HCT116 (cell line): ENCODE measurements at regions not wholly inside any gene's neighbourhood (a gene's known extent, or its start where the extent isn't known, plus 50 kb on each side); places are given as distances from the start of the nearest gene placed in this dataset.

Experiments used
- ATAC-seq: fragments of 200-7000 bp; cut with Tn5 transposase; 2 replicates; pipeline ENCODE4 v1.9.1; 2020; ENCODE audit warnings: mild to moderate bottlenecking, moderate library complexity
- BruUV-seq: library from RNA; stranded (reverse); fragments of 400-500 nt; replicated peaks from 2 replicates; lab custom pipeline; 2021; lab: Mats Ljungman, UMichigan
- CTCF ChIA-PET: fragments of 300-600 bp; sonication (Branson Sonifier 250); formaldehyde crosslinking; loops from one replicate; lab custom pipeline; 2021; ENCODE audit warnings: antibody characterized with exemption; lab: Charles Lee
- POLR2A ChIA-PET: fragments of 300-600, 350-600 bp; sonication (Branson Sonifier 250); formaldehyde crosslinking; loops from one replicate; lab custom pipeline; 2021; ENCODE audit warnings: antibody characterized with exemption; lab: Charles Lee
- RAD21 ChIA-PET, 2 experiments: fragments of 300-600 bp; sonication (Branson Sonifier 250); formaldehyde crosslinking; loops; one replicate each; lab custom pipeline; 2023; ENCODE audit warnings: low total read pairs in 2 of 2; ENCODE audit not compliant: uncharacterized antibody in 2 of 2, unreplicated experiment in 2 of 2, low non-redundant PET in 1 of 2; lab: Charles Lee
- DNase-seq: peaks from one replicate; pipeline ENCODE4 v3.0.0-alpha.2; 2010; ENCODE audit warnings: low read depth, low spot score
- H2AFZ ChIP-seq: fragments of 200-600 bp; shearing (Covaris generic), sonication (generic); 2 replicates; pipeline ENCODE4 v1.6.1; 2017; ENCODE audit warnings: low read depth, mixed run types, mixed read lengths, antibody characterized with exemption, low read length; ENCODE audit not compliant: poor library complexity, severe bottlenecking
- H3K27ac ChIP-seq: 2 replicates; pipeline ENCODE4 v1.5.1; 2012; ENCODE audit warnings: low read depth, low read length
- H3K27me3 ChIP-seq: fragments of 200-600 bp; sonication (generic); 2 replicates; pipeline ENCODE4 v1.6.1; 2016; ENCODE audit warnings: mixed run types, low read length, mixed read lengths; ENCODE audit not compliant: insufficient read depth
- H3K36me3 ChIP-seq, 2 experiments: fragments of 200-500 bp in 1 of 2; fragments of 200-600 bp in 1 of 2; sonication (Bioruptor generic) in 1 of 2; sonication (generic) in 1 of 2; 2 replicates each; pipeline versions ENCODE4 v1.5.1 to v1.6.1; 2014 to 2016; ENCODE audit warnings: low read length in 2 of 2, inconsistent platforms in 1 of 2, mixed read lengths in 1 of 2, mixed run types in 1 of 2; ENCODE audit not compliant: insufficient read depth in 2 of 2, control insufficient read depth in 1 of 2
- H3K4me1 ChIP-seq, 2 experiments: fragments of 200-600 bp in 1 of 2; sonication (generic) in 1 of 2; 2 replicates each; pipeline versions ENCODE4 v1.5.1 to v1.6.1; 2012 to 2017; ENCODE audit warnings: low read length in 2 of 2, inconsistent platforms in 1 of 2, mild to moderate bottlenecking in 1 of 2, mixed read lengths in 1 of 2, mixed run types in 1 of 2, moderate library complexity in 1 of 2; ENCODE audit not compliant: insufficient read depth in 2 of 2, control insufficient read depth in 1 of 2
- H3K4me2 ChIP-seq: fragments of 200-600 bp; sonication (generic); 2 replicates; pipeline ENCODE4 v1.6.1; 2017; ENCODE audit warnings: mixed run types, low read length, mixed read lengths
- H3K4me3 ChIP-seq, 2 experiments: fragments of 200-600 bp in 1 of 2; sonication (generic) in 1 of 2; replicated peaks in 1 of 2; 2 replicates each; pipeline ENCODE4 v1.5.1; 2011 to 2016; ENCODE audit warnings: low read length in 2 of 2, control low read depth in 1 of 2, low read depth in 1 of 2, mild to moderate bottlenecking in 1 of 2, mixed read lengths in 1 of 2, mixed run types in 1 of 2
- H3K79me2 ChIP-seq: fragments of 200-600 bp; sonication (generic); 2 replicates; pipeline ENCODE4 v1.6.1; 2017; ENCODE audit warnings: mild to moderate bottlenecking, mixed run types, low read length, moderate library complexity, mixed read lengths; ENCODE audit not compliant: insufficient read depth
- H3K9ac ChIP-seq: fragments of 200-600 bp; sonication (generic); 2 replicates; pipeline ENCODE4 v1.6.1; 2016; ENCODE audit warnings: low read length, mixed read lengths
- H3K9me2 ChIP-seq: fragments of 200-600 bp; sonication (generic), shearing (Covaris generic); 2 replicates; pipeline ENCODE4 v1.6.1; 2017; ENCODE audit warnings: mixed run types, mild to moderate bottlenecking, moderate library complexity; ENCODE audit not compliant: insufficient read depth
- H3K9me3 ChIP-seq, 2 experiments: fragments of 200-500 bp in 1 of 2; fragments of 200-600 bp in 1 of 2; sonication (Bioruptor generic) in 1 of 2; sonication (generic) in 1 of 2; 2 replicates each; pipeline ENCODE4 v1.6.1; 2014 to 2017; ENCODE audit warnings: low read length in 2 of 2, mixed read lengths in 2 of 2, inconsistent platforms in 1 of 2, low read depth in 1 of 2, mild to moderate bottlenecking in 1 of 2, mixed run types in 1 of 2, moderate library complexity in 1 of 2; ENCODE audit not compliant: control insufficient read depth in 1 of 2, insufficient read depth in 1 of 2
- H4K20me1 ChIP-seq: fragments of 200-600 bp; sonication (generic), shearing (Covaris generic); 2 replicates; pipeline ENCODE4 v1.6.1; 2017; ENCODE audit warnings: mixed run types, mild to moderate bottlenecking, moderate library complexity; ENCODE audit not compliant: insufficient read depth
- CBX3 ChIP-seq: IDR thresholded peaks from 2 replicates; pipeline ENCODE4 v1.6.1; 2012; ENCODE audit warnings: low read depth
- CTCF ChIP-seq, 3 experiments: fragments of 200-600 bp in 1 of 3; sonication (generic) in 1 of 3; IDR thresholded peaks in 2 of 3; conservative IDR thresholded peaks in 1 of 3; 2 replicates each; pipeline ENCODE4 v1.5.1; 2012 to 2017; ENCODE audit warnings: low read depth in 2 of 3, low read length in 2 of 3, antibody characterized with exemption in 1 of 3, borderline replicate concordance in 1 of 3, control low read depth in 1 of 3, mild to moderate bottlenecking in 1 of 3, mixed read lengths in 1 of 3, mixed run types in 1 of 3, moderate library complexity in 1 of 3; ENCODE audit not compliant: insufficient read depth in 1 of 3
- EZH2 ChIP-seq: fragments of 200-600 bp; sonication (generic); IDR thresholded peaks from 2 replicates; pipeline ENCODE4 v1.6.1; 2017; ENCODE audit warnings: antibody characterized with exemption, mixed run types
- EZH2phosphoT487 ChIP-seq: fragments of 200-600 bp; IDR thresholded peaks from 2 replicates; pipeline ENCODE4 v1.6.1; 2018; ENCODE audit warnings: antibody characterized with exemption, borderline replicate concordance
- MAX ChIP-seq: IDR thresholded peaks from 2 replicates; pipeline ENCODE4 v1.6.1; 2012
- POLR2AphosphoS5 ChIP-seq: IDR thresholded peaks from 2 replicates; pipeline ENCODE4 v1.6.1; 2011; ENCODE audit warnings: mild to moderate bottlenecking, low read depth, low read length, moderate library complexity
- RAD21 ChIP-seq: IDR thresholded peaks from 2 replicates; pipeline ENCODE4 v1.6.1; 2012; ENCODE audit warnings: low read depth, mild to moderate bottlenecking
- REST ChIP-seq: IDR thresholded peaks from 2 replicates; pipeline ENCODE4 v1.6.1; 2012; ENCODE audit warnings: low read depth
- TCF7L2 ChIP-seq: IDR thresholded peaks from 2 replicates; pipeline ENCODE4 v1.7.0; 2011; ENCODE audit warnings: borderline replicate concordance, inconsistent platforms; ENCODE audit not compliant: insufficient read depth, insufficient read length; ENCODE audit errors: extremely low read depth
- ZFX ChIP-seq: fragments of 450-650 bp; IDR thresholded peaks from 2 replicates; pipeline ENCODE4 v1.6.1; 2017
- intact Hi-C: fragments of 100-400 bp; cut with micrococcal nuclease; formaldehyde crosslinking; loops from 2 replicates; pipeline ENCODE4 v1.10.0; 2022

GRCh38 chr4:19512086-19512485 is 739.6 kb upstream of the SLIT2 start:
- TF ChIP-seq CTCF (IDR thresholded peaks at IDR 0.05 in 2 of 3, conservative IDR thresholded peaks at IDR 0.05 in 1 of 3; ENCODE audit: borderline replicate concordance in 1 of 3, insufficient read depth in 1 of 3, low read depth in 2 of 3, low read length in 2 of 3) = no peak
- TF ChIP-seq CBX3 = no peak
- TF ChIP-seq EZH2phosphoT487 = no peak
- TF ChIP-seq MAX = no peak
- TF ChIP-seq POLR2AphosphoS5 = no peak
- no peak for TF ChIP-seq REST
- TF ChIP-seq TCF7L2 = no peak
- no peak for TF ChIP-seq RAD21
- TF ChIP-seq ZFX = no peak
- TF ChIP-seq EZH2 = no peak
- H3K9me3 ChIP-seq = no peaks in the 10 kb centered on the region
- H3K27me3 ChIP-seq = no peaks in the 10 kb centered on the region
- ChIA-PET RAD21 (no interaction called here), POLR2A (no interaction called here), CTCF (no interaction called here)
- H3K9ac ChIP-seq = no peak overlapping the region
- ATAC-seq (no peak), DNase-seq (no peak)
- intact Hi-C loops = no loop called here
- no peak overlapping the region for H2AFZ ChIP-seq
- no peak overlapping the region for H3K27ac ChIP-seq
- no peak overlapping the region for H3K4me2 ChIP-seq
- H3K79me2 ChIP-seq = no peaks in the 10 kb centered on the region
- H4K20me1 ChIP-seq = no peaks in the 10 kb centered on the region; the same call in 1 of the 2 replicates
- no peaks in the 10 kb centered on the region for H3K36me3 ChIP-seq
- BruUV-seq = no TSS peak
- H3K9me2 ChIP-seq = no peaks in the 10 kb centered on the region
- no peak overlapping the region for H3K4me3 ChIP-seq
- H3K4me1 ChIP-seq = no peaks in the 10 kb centered on the region
